IPS-NIHi11 (cell line): ENCODE measurements at regions not wholly inside any gene's neighbourhood (a gene's known extent, or its start where the extent isn't known, plus 50 kb on each side); places are given as distances from the start of the nearest gene placed in this dataset.
A peak's percentile ranks its signal among the peaks of the same experiment; 100 is the strongest.

Experiments used
- DNase-seq: peaks from one replicate; pipeline ENCODE4 v3.0.0; 2012; ENCODE audit warnings: mixed read lengths, low spot score

- DNase-seq: no peak
These were observed 286.4 kb upstream of the TENM4 start for GRCh38 chr11:79727221-79727620.

GRCh38 chr11:79720115-79720514 is 279.3 kb upstream of the TENM4 start:
- DNase-seq: no peak

GRCh38 chr11:79708319-79708932 is 267.6 kb upstream of the TENM4 start:
- DNase-seq: peak; percentile 60

GRCh38 chr11:79705648-79706047 is 264.8 kb upstream of the TENM4 start:
- DNase-seq: no peak

GRCh38 chr11:79702303-79702702 is 261.5 kb upstream of the TENM4 start:
- DNase-seq: no peak

- DNase-seq: no peak
These were observed 258.4 kb upstream of the TENM4 start for GRCh38 chr11:79699246-79699645.

- DNase-seq: no peak
These were observed 257.1 kb upstream of the TENM4 start for GRCh38 chr11:79697905-79698304.

GRCh38 chr11:79694368-79694767 is 253.5 kb upstream of the TENM4 start:
- DNase-seq: no peak

GRCh38 chr11:79691445-79691844 is 250.6 kb upstream of the TENM4 start:
- no peak for DNase-seq

GRCh38 chr11:79686703-79687419 is 246.0 kb upstream of the TENM4 start:
- no peak for DNase-seq

- DNase-seq: no peak
These were observed 243.1 kb upstream of the TENM4 start for GRCh38 chr11:79683930-79684329.

GRCh38 chr11:79678780-79679452 is 238.1 kb upstream of the TENM4 start:
- DNase-seq: peak; percentile 34

GRCh38 chr11:79676396-79676795 is 235.6 kb upstream of the TENM4 start:
- DNase-seq: no peak

- DNase-seq: no peak
These were observed 234.3 kb upstream of the TENM4 start for GRCh38 chr11:79675081-79675480.

GRCh38 chr11:79672786-79673185 is 232.0 kb upstream of the TENM4 start:
- no peak for DNase-seq

- DNase-seq: no peak
These were observed 230.6 kb upstream of the TENM4 start for GRCh38 chr11:79671401-79671800.

- DNase-seq: no peak
These were observed 230.1 kb upstream of the TENM4 start for GRCh38 chr11:79670882-79671281.

GRCh38 chr11:79668575-79668974 is 227.7 kb upstream of the TENM4 start:
- no peak for DNase-seq

GRCh38 chr11:79667380-79667779 is 226.6 kb upstream of the TENM4 start:
- DNase-seq: no peak

GRCh38 chr11:79663017-79663416 is 222.2 kb upstream of the TENM4 start:
- DNase-seq: no peak

- DNase-seq: no peak
These were observed 220.5 kb upstream of the TENM4 start for GRCh38 chr11:79661373-79661772.

- no peak for DNase-seq
These were observed 208.1 kb upstream of the TENM4 start for GRCh38 chr11:79648766-79649520.

- no peak for DNase-seq
These were observed 196.4 kb upstream of the TENM4 start for GRCh38 chr11:79637219-79637618.
